Activated CD8-positive, alpha-beta memory T cell treated with anti-CD3 and anti-CD28 coated beads for 36 hours (primary cell): ENCODE measurements at regions not wholly inside any gene's neighbourhood (a gene's known extent, or its start where the extent isn't known, plus 50 kb on each side); places are given as distances from the start of the nearest gene placed in this dataset.

Experiments
- CTCF ChIA-PET: fragments of 350-600 bp; sonication (Branson Sonifier 250); formaldehyde crosslinking; loops from one replicate; lab custom pipeline; 2021; ENCODE audit warnings: antibody characterized with exemption; lab: Charles Lee
- POLR2A ChIA-PET: fragments of 350-600 bp; sonication (Branson Sonifier 250); formaldehyde crosslinking; loops from one replicate; lab custom pipeline; 2021; ENCODE audit warnings: antibody characterized with exemption; lab: Charles Lee

GRCh38 chr7:9752033-9752432 lies 1221.6 kb upstream of the PHF14 start:
- ChIA-PET CTCF (no interaction called here), POLR2A (no interaction called here)

- ChIA-PET CTCF (no interaction called here), POLR2A (no interaction called here)
These were observed 1212.4 kb upstream of the PHF14 start for GRCh38 chr7:9761224-9761623.

- ChIA-PET POLR2A (no interaction called here), CTCF (no interaction called here)
These were observed 1196.8 kb upstream of the PHF14 start for GRCh38 chr7:9776900-9777299.

- ChIA-PET CTCF (no interaction called here), POLR2A (no interaction called here)
These were observed 1195.3 kb upstream of the PHF14 start for GRCh38 chr7:9778367-9778766.

GRCh38 chr7:9781710-9782109 lies 1192.0 kb upstream of the PHF14 start:
- ChIA-PET CTCF (no interaction called here), POLR2A (no interaction called here)

- CTCF ChIA-PET = no interaction called here
These were observed 1191.4 kb upstream of the PHF14 start for GRCh38 chr7:9782275-9782674.

GRCh38 chr7:9785211-9785610 lies 1188.5 kb upstream of the PHF14 start:
- POLR2A ChIA-PET = no interaction called here
- CTCF ChIA-PET = no interaction called here

More at GRCh38 chr7:9782275-9782674, 1191.4 kb upstream of the PHF14 start:
- POLR2A ChIA-PET = no interaction called here

- POLR2A ChIA-PET = no interaction called here
- CTCF ChIA-PET = no interaction called here
These were observed 1177.4 kb upstream of the PHF14 start for GRCh38 chr7:9796241-9796640.

GRCh38 chr7:9822458-9823290 lies 1151.0 kb upstream of the PHF14 start:
- ChIA-PET CTCF (no interaction called here), POLR2A (no interaction called here)

GRCh38 chr7:9835199-9835598 lies 1138.5 kb upstream of the PHF14 start:
- POLR2A ChIA-PET = no interaction called here

GRCh38 chr7:9836671-9837070 lies 1137.0 kb upstream of the PHF14 start:
- POLR2A ChIA-PET = no interaction called here
- CTCF ChIA-PET = no interaction called here

More at GRCh38 chr7:9835199-9835598, 1138.5 kb upstream of the PHF14 start:
- CTCF ChIA-PET = no interaction called here

GRCh38 chr7:9842301-9842700 lies 1131.4 kb upstream of the PHF14 start:
- POLR2A ChIA-PET = no interaction called here
- CTCF ChIA-PET = no interaction called here

- POLR2A ChIA-PET = no interaction called here
These were observed 1126.8 kb upstream of the PHF14 start for GRCh38 chr7:9846902-9847301.

GRCh38 chr7:9854605-9855004 lies 1119.1 kb upstream of the PHF14 start:
- POLR2A ChIA-PET = no interaction called here
- CTCF ChIA-PET = no interaction called here

More at GRCh38 chr7:9846902-9847301, 1126.8 kb upstream of the PHF14 start:
- CTCF ChIA-PET = no interaction called here

- CTCF ChIA-PET = no interaction called here
These were observed 1117.0 kb upstream of the PHF14 start for GRCh38 chr7:9856668-9857067.

GRCh38 chr7:9863545-9863944 lies 1110.1 kb upstream of the PHF14 start:
- POLR2A ChIA-PET = no interaction called here
- CTCF ChIA-PET = no interaction called here

More at GRCh38 chr7:9856668-9857067, 1117.0 kb upstream of the PHF14 start:
- POLR2A ChIA-PET = no interaction called here

GRCh38 chr7:9869151-9869550 lies 1104.5 kb upstream of the PHF14 start:
- CTCF ChIA-PET = no interaction called here
- POLR2A ChIA-PET = no interaction called here

- POLR2A ChIA-PET = no interaction called here
- CTCF ChIA-PET = no interaction called here
These were observed 1104.1 kb upstream of the PHF14 start for GRCh38 chr7:9869566-9869965.

GRCh38 chr7:9870674-9871073 lies 1103.0 kb upstream of the PHF14 start:
- CTCF ChIA-PET = no interaction called here
- POLR2A ChIA-PET = no interaction called here

GRCh38 chr7:9874182-9874581 lies 1099.5 kb upstream of the PHF14 start:
- POLR2A ChIA-PET = no interaction called here
- CTCF ChIA-PET = no interaction called here

- CTCF ChIA-PET = no interaction called here
- POLR2A ChIA-PET = no interaction called here
These were observed 1097.6 kb upstream of the PHF14 start for GRCh38 chr7:9876053-9876452.

GRCh38 chr7:9889554-9889953 lies 1084.1 kb upstream of the PHF14 start:
- POLR2A ChIA-PET = no interaction called here

More at GRCh38 chr7:9889554-9889953, 1084.1 kb upstream of the PHF14 start:
- CTCF ChIA-PET = no interaction called here
